ENCODE measurements at regions not wholly inside any gene's neighbourhood (a gene's known extent, or its start where the extent isn't known, plus 50 kb on each side); places are given as distances from the start of the nearest gene placed in this dataset.

- no peaks in the 10 kb centered on the region for H3K36me3 Mint-ChIP-seq (ENCODE audit: insufficient read depth)
- TF ChIP-seq, protein P1, sequence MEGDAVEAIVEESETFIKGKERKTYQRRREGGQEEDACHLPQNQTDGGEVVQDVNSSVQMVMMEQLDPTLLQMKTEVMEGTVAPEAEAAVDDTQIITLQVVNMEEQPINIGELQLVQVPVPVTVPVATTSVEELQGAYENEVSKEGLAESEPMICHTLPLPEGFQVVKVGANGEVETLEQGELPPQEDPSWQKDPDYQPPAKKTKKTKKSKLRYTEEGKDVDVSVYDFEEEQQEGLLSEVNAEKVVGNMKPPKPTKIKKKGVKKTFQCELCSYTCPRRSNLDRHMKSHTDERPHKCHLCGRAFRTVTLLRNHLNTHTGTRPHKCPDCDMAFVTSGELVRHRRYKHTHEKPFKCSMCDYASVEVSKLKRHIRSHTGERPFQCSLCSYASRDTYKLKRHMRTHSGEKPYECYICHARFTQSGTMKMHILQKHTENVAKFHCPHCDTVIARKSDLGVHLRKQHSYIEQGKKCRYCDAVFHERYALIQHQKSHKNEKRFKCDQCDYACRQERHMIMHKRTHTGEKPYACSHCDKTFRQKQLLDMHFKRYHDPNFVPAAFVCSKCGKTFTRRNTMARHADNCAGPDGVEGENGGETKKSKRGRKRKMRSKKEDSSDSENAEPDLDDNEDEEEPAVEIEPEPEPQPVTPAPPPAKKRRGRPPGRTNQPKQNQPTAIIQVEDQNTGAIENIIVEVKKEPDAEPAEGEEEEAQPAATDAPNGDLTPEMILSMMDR (IDR thresholded peaks at IDR 0.05; ENCODE audit: unreplicated experiment), result no peak
- H3K4me3 Mint-ChIP-seq (ENCODE audit: low read depth), result no peak overlapping the region
- H3K27ac Mint-ChIP-seq, result no peak overlapping the region
- DNase-seq (ENCODE audit: low spot score, unreplicated experiment), result no peak
- H3K9me3 Mint-ChIP-seq (ENCODE audit: low read depth), result no peaks in the 10 kb centered on the region
- H3K27me3 Mint-ChIP-seq, result no peaks in the 10 kb centered on the region
- no peaks in the 10 kb centered on the region for H3K4me1 Mint-ChIP-seq (ENCODE audit: low read depth)
Measured at GRCh38 chr4:181083757-181084361, 1159.3 kb upstream of the TENM3 start.

DNA sequence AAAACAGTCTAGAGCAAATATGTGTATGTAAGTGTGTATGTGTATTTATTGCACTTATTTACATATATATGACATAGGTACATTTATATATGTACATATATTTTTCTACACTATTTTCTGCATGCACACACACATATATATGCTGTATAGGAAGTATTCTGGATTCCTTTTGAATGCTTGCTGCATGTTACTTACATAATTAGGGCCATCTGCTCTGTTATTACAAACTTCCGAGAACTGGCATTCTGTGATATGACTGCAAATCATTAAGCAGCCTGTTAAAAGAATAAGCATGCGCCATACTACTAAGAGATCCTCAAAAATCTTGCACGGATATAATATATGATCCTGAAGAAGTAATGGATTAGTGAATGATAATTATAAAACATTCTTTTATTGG is 1157.6 kb upstream of the TENM3 start:
- Mint-ChIP-seq H3K27me3 (no peaks in the 10 kb centered on the region), H3K36me3 (ENCODE audit: insufficient read depth) (no peaks in the 10 kb centered on the region), H3K4me1 (ENCODE audit: low read depth) (no peaks in the 10 kb centered on the region), H3K4me3 (ENCODE audit: low read depth) (no peak overlapping the region), H3K27ac (no peak overlapping the region), H3K9me3 (ENCODE audit: low read depth) (peaks cover 4% of the 10 kb centered on the region)
- TF ChIP-seq, protein P1 (IDR thresholded peaks at IDR 0.05; ENCODE audit: unreplicated experiment), result no peak
- DNase-seq (ENCODE audit: low spot score, unreplicated experiment), result no peak

GRCh38 chr4:181105487-181105886 is 1137.7 kb upstream of the TENM3 start:
- no peaks in the 10 kb centered on the region for H3K9me3 Mint-ChIP-seq (ENCODE audit: low read depth)
- H3K27me3 Mint-ChIP-seq, result no peaks in the 10 kb centered on the region
- no peak overlapping the region for H3K4me3 Mint-ChIP-seq (ENCODE audit: low read depth)
- no peaks in the 10 kb centered on the region for H3K36me3 Mint-ChIP-seq (ENCODE audit: insufficient read depth)
- no peak for DNase-seq (ENCODE audit: low spot score, unreplicated experiment)
- H3K27ac Mint-ChIP-seq, result no peak overlapping the region
- TF ChIP-seq, protein P1 (IDR thresholded peaks at IDR 0.05; ENCODE audit: unreplicated experiment), result no peak
- H3K4me1 Mint-ChIP-seq (ENCODE audit: low read depth), result no peaks in the 10 kb centered on the region

- Mint-ChIP-seq H3K4me1 (ENCODE audit: low read depth) (no peaks in the 10 kb centered on the region), H3K9me3 (ENCODE audit: low read depth) (no peaks in the 10 kb centered on the region), H3K27me3 (no peaks in the 10 kb centered on the region), H3K27ac (no peak overlapping the region), H3K4me3 (ENCODE audit: low read depth) (no peak overlapping the region), H3K36me3 (ENCODE audit: insufficient read depth) (no peaks in the 10 kb centered on the region)
- TF ChIP-seq, protein P1 (IDR thresholded peaks at IDR 0.05; ENCODE audit: unreplicated experiment), result no peak
- no peak for DNase-seq (ENCODE audit: low spot score, unreplicated experiment)
Measured at GRCh38 chr4:181106398-181106797, 1136.8 kb upstream of the TENM3 start.

DNA sequence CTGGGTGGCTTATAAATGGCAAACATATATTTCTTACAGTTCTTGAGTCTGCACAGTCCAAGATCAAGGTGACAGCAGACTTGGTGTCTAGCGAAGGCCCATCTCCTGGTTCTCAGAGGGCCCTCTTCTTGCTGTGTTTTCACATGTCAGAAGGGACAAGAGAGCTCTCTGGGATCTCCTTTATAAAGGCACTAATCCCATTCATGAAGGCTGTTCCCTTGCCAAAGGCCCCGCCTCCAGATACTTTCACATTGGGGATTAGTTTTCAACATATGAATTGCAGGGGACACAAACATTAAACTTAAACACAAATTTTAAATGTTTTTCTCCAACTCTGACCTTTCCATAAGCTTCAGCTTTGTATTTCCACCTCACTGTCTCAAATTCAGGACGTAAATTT is 1135.0 kb upstream of the TENM3 start:
- no peaks in the 10 kb centered on the region for H3K4me1 Mint-ChIP-seq (ENCODE audit: low read depth)
- peaks cover 4% of the 10 kb centered on the region for H3K9me3 Mint-ChIP-seq (ENCODE audit: low read depth)
- H3K27ac Mint-ChIP-seq, result no peak overlapping the region
- TF ChIP-seq, protein P1 (IDR thresholded peaks at IDR 0.05; ENCODE audit: unreplicated experiment), result no peak
- DNase-seq (ENCODE audit: low spot score, unreplicated experiment), result no peak
- no peaks in the 10 kb centered on the region for H3K36me3 Mint-ChIP-seq (ENCODE audit: insufficient read depth)
- no peaks in the 10 kb centered on the region for H3K27me3 Mint-ChIP-seq
- no peak overlapping the region for H3K4me3 Mint-ChIP-seq (ENCODE audit: low read depth)
